ENCODE measurements at regions not wholly inside any gene's neighbourhood (a gene's known extent, or its start where the extent isn't known, plus 50 kb on each side); places are given as distances from the start of the nearest gene placed in this dataset.
"Not testable (repeated sequence)": the region's sequence is repeated elsewhere in the genome, so short reads cannot be mapped to it uniquely, and the experiment has no call there.

DNA sequence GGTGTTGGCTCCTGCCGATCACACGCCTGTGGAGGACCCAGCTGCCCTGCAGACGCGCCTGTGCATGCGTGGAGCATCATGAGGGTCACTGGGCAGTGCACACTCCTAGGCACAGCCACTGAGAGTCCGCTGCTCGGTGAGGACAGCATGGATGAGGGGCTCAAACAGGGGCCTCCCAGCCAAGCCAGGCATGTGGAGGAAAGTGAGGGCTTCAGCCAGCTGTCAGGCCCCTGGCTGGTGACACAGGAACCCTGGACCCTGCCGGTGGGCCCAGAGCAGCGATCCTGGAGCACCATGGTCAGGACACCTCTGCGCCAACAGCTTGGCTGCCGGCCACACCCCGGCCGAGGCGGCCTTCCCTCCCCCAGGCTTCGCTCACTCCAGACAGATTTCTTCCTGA is 171.2 kb downstream of the RTP5 start:
- ATAC-seq (replicated peaks in 1 of 2), result no peak
- peaks cover 6% of the 10 kb centered on the region for H3K27me3 Mint-ChIP-seq (ENCODE audit: low read depth)
- H3K4me3 Mint-ChIP-seq, result no peak overlapping the region
- H3K27ac Mint-ChIP-seq, result no peak overlapping the region
- no peaks in the 10 kb centered on the region for H3K36me3 Mint-ChIP-seq (ENCODE audit: insufficient read depth in 2 of 2)
- H3K9me3 Mint-ChIP-seq, result peaks cover 0 to 2% of the 10 kb centered on the region in 2 donors
- H3K4me1 Mint-ChIP-seq (ENCODE audit: low read depth), result no peaks in the 10 kb centered on the region
- no peak for DNase-seq

DNA sequence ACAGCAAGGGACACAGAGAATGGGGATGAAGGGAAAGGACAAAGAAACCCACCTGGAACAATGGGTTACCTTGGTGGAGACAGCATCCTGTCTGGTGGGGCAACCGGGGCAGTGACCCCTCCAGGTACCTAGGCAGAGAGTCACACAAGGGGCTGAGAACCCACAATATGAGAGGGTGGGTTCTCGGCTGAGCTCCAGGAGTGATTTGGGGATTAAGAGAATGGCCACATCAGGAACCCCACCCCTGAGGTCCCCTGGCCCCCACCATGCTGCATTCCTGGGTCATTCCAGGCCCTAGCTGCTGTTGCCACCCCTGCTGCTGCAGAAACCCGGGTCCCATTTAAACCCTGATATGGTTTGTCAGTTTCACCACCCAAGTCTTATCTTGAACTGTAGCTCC is 172.3 kb downstream of the RTP5 start:
- Mint-ChIP-seq H3K27ac (no peak overlapping the region), H3K4me1 (ENCODE audit: low read depth) (no peaks in the 10 kb centered on the region), H3K9me3 (peaks cover 2 to 3% of the 10 kb centered on the region in 2 donors), H3K36me3 (ENCODE audit: insufficient read depth in 2 of 2) (peaks cover 0 to 3% of the 10 kb centered on the region in 2 donors), H3K4me3 (no peak overlapping the region), H3K27me3 (ENCODE audit: low read depth) (peaks cover 13% of the 10 kb centered on the region)
- ATAC-seq (replicated peaks in 1 of 2) (no peak), DNase-seq (no peak)

DNA sequence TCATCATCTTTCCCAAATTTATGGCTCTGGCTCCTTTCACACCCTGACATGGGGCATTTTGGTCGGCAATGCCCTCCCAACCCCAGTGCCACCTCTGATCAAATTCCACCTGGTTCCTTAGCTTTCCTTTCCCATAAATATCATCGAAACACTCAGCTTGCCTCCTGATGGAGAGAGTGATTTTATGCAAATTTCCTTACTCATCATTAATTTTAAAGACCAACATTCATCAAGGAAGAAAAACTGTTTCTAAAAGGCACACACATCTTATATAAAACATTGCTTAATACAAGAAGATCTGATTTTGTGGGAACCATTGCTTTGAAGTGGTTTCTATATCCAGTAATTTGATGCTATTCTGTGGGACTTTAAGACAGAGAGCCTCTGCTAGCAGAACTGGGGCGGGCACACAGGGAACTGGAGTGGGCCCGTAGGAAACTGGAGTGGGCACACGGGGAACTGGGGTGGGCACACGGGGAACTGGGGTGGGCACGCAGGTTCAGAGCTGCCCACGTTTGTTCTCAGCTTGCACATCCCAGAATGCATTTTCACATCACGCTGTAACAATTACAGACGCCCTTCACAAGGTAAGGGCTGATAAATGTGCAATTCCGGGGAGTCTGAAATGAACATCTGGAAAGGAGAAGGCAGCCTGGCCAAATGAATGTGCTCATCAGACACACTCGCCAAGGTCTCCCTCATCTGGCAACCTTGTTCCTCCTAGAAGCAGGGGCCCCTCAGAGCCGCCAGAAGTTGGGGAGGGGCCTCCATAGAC is 174.2 kb downstream of the RTP5 start:
- no peak for ATAC-seq (replicated peaks in 1 of 2)
- Mint-ChIP-seq H3K36me3 (ENCODE audit: insufficient read depth in 2 of 2) (peaks cover 4 to 7% of the 10 kb centered on the region in 2 donors), H3K27ac (no peak overlapping the region), H3K4me3 (no peak overlapping the region), H3K9me3 (peaks cover 2 to 3% of the 10 kb centered on the region in 2 donors), H3K27me3 (ENCODE audit: low read depth) (peaks cover 20% of the 10 kb centered on the region), H3K4me1 (ENCODE audit: low read depth) (no peaks in the 10 kb centered on the region)
- DNase-seq, result no peak

DNA sequence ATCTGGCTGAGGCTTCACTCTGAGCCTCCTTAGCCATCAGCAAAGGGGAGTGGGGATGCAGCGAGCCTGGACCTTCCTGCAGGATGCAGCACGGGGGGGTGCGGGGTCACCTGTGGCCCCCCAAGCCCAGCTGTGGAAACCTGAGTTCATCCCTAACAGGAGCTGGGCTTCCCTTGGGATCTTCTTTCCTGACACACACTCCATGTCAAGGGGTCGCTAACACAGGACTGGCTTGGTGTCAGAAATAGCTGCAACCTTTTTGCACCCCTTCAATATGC is 174.7 kb downstream of the RTP5 start:
- Mint-ChIP-seq H3K4me1 (ENCODE audit: low read depth) (no peaks in the 10 kb centered on the region), H3K27ac (no peak overlapping the region), H3K36me3 (ENCODE audit: insufficient read depth in 2 of 2) (peaks cover 4 to 7% of the 10 kb centered on the region in 2 donors), H3K9me3 (peaks cover 3% of the 10 kb centered on the region in 2 donors), H3K27me3 (ENCODE audit: low read depth) (peaks cover 20% of the 10 kb centered on the region), H3K4me3 (no peak overlapping the region)
- ATAC-seq (replicated peaks in 1 of 2) (no peak), DNase-seq (no peak)

DNA sequence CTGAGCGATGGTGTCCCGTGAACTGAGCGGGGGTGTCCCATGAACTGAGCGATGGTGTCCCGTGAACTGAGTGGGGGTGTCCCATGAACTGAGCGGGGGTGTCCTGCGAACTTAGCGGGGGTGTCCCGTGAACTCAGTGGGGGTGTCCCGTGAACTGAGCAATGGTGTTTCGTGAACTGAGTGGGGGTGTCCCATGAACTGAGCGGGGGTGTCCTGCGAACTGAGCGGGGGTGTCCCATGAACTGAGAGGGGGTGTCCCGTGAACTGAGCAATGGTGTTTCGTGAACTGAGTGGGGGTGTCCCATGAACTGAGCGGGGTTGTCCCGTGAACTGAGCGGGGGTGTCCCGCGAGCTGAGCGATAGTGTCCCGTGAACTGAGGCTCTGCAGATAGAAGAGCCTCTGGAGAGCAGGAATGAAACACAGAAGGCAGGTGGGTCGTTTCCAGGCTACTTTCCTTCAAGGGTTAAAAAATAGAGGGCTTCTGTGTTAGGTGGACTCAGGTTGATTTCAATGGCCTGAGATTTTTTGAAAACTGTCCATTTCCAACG is 176.1 kb downstream of the RTP5 start:
- DNase-seq, result not testable (repeated sequence)

DNA sequence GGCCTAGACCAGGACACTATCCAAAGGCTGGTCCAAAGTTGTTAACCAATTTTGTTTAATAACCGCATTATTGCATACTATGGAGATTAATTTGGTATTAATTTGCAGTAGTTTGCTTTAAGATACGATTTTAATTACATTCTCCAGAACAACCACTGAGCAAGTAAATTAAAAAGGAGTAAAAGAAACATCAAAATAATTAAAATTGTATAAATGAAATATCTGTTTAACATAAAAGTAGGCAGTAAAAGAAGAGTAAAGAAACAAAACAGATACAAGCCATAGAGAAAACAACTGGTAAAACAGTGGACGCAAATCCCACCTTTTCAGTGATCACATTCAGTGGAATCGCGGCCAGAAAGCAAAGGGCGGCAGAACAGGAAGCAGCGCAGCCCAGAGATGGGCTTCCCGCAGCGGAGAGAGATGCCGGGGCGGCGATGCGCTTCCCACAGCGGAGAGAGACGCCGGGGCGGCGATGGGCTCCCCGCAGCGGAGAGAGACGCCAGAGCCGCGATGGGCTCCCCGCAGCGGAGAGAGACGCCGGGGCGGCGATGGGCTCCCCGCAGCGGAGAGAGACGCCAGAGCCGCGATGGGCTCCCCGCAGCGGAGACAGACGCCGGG is 176.8 kb downstream of the RTP5 start:
- ATAC-seq (replicated peaks in 1 of 2) (no peak), DNase-seq (no peak)
- Mint-ChIP-seq H3K27me3 (ENCODE audit: low read depth) (peaks cover 20% of the 10 kb centered on the region), H3K36me3 (ENCODE audit: insufficient read depth in 2 of 2) (peaks cover 4 to 7% of the 10 kb centered on the region in 2 donors), H3K4me1 (ENCODE audit: low read depth) (no peaks in the 10 kb centered on the region), H3K27ac (no peak overlapping the region), H3K4me3 (no peak overlapping the region), H3K9me3 (peaks cover 3 to 5% of the 10 kb centered on the region in 2 donors)

More for the DNA sequence above, 176.1 kb downstream of the RTP5 start:
- H3K36me3 Mint-ChIP-seq (ENCODE audit: insufficient read depth in 2 of 2); H3K4me3 Mint-ChIP-seq; H3K9me3 Mint-ChIP-seq; H3K27ac Mint-ChIP-seq; H3K4me1 Mint-ChIP-seq (ENCODE audit: low read depth); ATAC-seq (replicated peaks in 1 of 2): not testable (repeated sequence)
- H3K27me3 Mint-ChIP-seq (ENCODE audit: low read depth), result peaks cover 20% of the 10 kb centered on the region

DNA sequence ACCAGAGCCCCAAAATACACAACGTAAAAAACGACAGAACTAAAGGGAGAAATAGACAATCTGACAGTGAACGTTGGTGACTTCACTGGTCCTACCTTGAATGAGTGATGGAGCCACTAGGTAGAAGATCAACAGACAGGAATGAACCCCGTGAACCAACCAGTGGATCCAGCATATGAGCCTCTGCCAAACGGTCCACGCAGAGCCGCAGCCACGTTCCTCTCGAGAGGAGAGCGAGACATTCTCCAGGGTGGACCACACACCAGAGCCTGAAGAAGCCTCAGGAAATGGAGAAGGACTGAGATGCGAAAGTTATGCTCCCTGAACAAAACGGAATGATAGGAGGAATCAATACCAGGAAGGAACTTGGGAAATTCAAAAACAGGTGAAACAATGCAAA is 178.4 kb downstream of the RTP5 start:
- peaks cover 3 to 5% of the 10 kb centered on the region in 2 donors for H3K9me3 Mint-ChIP-seq

DNA sequence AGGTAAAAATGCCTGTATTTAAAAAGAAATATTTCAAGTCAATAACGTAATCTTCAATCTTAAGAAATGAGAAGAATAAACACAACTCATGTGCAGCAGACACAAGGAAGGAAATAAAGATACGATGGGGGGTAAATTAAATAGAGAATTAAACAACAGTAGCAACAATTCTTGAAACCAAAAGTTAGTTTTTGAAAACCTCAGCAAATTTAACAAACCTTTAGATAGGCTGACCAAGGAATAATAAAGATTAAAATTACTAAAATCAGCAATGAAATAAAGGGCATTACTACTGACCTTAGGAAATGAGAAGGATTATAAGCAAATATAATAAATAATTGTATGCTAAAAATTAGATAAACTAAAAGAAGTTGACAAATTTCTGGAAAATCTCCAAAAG is 178.9 kb downstream of the RTP5 start:
- H3K4me3 Mint-ChIP-seq, result no peak overlapping the region
- peaks cover 3 to 5% of the 10 kb centered on the region in 2 donors for H3K9me3 Mint-ChIP-seq
- H3K4me1 Mint-ChIP-seq (ENCODE audit: low read depth), result no peaks in the 10 kb centered on the region
- peaks cover 4 to 7% of the 10 kb centered on the region in 2 donors for H3K36me3 Mint-ChIP-seq (ENCODE audit: insufficient read depth in 2 of 2)
- no peak overlapping the region for H3K27ac Mint-ChIP-seq
- DNase-seq (no peak), ATAC-seq (replicated peaks in 1 of 2) (no peak)
- peaks cover 18% of the 10 kb centered on the region for H3K27me3 Mint-ChIP-seq (ENCODE audit: low read depth)

More for the DNA sequence above, 178.4 kb downstream of the RTP5 start:
- Mint-ChIP-seq H3K27ac (no peak overlapping the region), H3K36me3 (ENCODE audit: insufficient read depth in 2 of 2) (peaks cover 4 to 7% of the 10 kb centered on the region in 2 donors), H3K27me3 (ENCODE audit: low read depth) (peaks cover 20% of the 10 kb centered on the region), H3K4me1 (ENCODE audit: low read depth) (no peaks in the 10 kb centered on the region), H3K4me3 (no peak overlapping the region)
- ATAC-seq (replicated peaks in 1 of 2) (no peak), DNase-seq (no peak)

DNA sequence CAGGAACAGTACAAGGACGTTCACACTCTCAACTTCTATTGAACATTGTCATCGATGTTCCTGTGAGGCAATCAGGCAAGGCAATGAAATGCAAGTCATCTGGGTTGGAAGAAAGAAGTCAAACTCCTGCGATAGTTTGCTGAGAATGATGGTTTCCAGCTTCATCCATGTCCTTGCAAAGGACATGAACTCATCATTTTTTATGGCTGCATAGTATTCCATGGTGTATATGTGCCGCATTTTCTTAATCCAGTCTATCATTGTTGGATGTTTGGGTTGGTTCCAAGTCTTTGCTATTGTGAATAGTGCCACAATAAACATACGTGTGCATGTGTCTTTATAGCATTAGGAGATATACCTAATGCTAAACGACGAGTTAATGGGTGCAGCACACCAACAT is 180.0 kb downstream of the RTP5 start:
- H3K27me3 Mint-ChIP-seq (ENCODE audit: low read depth), result peaks cover 14% of the 10 kb centered on the region
- H3K4me1 Mint-ChIP-seq (ENCODE audit: low read depth); ATAC-seq (replicated peaks in 1 of 2); H3K27ac Mint-ChIP-seq; H3K9me3 Mint-ChIP-seq; DNase-seq; H3K36me3 Mint-ChIP-seq (ENCODE audit: insufficient read depth in 2 of 2); H3K4me3 Mint-ChIP-seq: not testable (repeated sequence)

DNA sequence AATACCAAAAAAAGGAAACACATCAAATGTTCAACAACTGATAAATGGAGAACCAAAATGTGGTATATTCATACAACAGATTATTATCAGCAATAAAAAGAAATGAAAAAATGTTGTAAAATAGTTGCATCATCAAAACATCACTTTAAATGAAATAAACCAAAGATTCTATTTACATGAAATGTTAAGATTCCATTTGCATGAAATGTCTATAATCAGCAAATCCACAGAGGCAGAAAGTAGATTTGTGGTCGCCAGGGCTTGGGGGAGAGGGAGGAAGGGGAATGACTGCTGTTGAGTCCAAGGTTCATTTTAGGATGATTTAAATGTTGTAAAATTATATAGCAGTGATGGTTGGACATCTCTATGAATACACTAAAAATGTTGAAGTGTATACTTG is 181.9 kb downstream of the RTP5 start:
- Mint-ChIP-seq H3K27me3 (ENCODE audit: low read depth) (peaks cover 7% of the 10 kb centered on the region), H3K4me3 (no peak overlapping the region), H3K36me3 (ENCODE audit: insufficient read depth in 2 of 2) (peaks cover 3 to 4% of the 10 kb centered on the region in 2 donors), H3K4me1 (ENCODE audit: low read depth) (no peaks in the 10 kb centered on the region), H3K27ac (no peak overlapping the region), H3K9me3 (peaks cover 0 to 3% of the 10 kb centered on the region in 2 donors)
- DNase-seq, result no peak
- no peak for ATAC-seq (replicated peaks in 1 of 2)

DNA sequence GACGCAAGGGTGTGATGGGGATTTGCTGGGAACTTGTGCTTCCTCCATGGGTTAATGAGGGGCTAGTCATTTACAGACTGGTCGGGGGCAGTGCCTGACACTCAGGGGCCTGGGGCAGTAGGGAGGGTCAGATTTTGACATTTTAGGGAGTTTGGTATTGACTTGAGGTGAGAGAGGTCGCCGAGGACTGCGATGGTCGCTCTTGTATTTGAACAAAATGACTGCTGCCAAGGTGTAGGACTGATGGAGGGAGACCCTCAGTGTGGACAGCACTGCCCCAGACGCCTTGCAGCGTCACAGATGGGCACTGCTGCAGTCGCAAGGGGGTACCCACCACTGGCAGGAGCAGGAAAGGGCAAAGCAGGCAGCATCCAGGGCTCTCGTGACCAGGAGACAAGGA is 182.9 kb downstream of the RTP5 start:
- Mint-ChIP-seq H3K27me3 (ENCODE audit: low read depth) (peaks cover 15% of the 10 kb centered on the region), H3K27ac (no peak overlapping the region), H3K4me3 (no peak overlapping the region), H3K4me1 (ENCODE audit: low read depth) (no peaks in the 10 kb centered on the region), H3K36me3 (ENCODE audit: insufficient read depth in 2 of 2) (peaks cover 3 to 4% of the 10 kb centered on the region in 2 donors), H3K9me3 (peaks cover 0 to 3% of the 10 kb centered on the region in 2 donors)
- ATAC-seq (replicated peaks in 1 of 2) (no peak), DNase-seq (no peak)

DNA sequence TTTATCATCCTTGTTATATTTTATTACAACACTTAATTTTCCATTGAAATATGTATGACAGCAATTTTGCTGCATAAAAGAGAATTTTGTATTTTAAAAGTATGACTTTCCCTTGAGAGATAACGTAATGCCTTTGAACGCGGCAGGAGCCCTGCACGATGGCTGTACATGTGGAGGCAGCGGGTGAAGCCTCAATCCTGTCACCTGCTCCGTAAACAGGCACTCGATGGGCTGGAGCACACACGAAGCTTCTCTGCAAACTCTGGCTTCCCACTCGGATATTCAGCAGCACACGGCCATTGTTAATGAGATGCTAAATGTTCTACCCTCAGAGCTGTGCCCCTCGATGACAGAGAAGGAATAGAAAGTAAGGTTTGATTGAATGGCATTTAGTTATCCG is 184.4 kb downstream of the RTP5 start:
- Mint-ChIP-seq H3K9me3 (peaks cover 0 to 2% of the 10 kb centered on the region in 2 donors), H3K36me3 (ENCODE audit: insufficient read depth in 2 of 2) (no peaks in the 10 kb centered on the region), H3K27ac (no peak overlapping the region), H3K4me3 (no peak overlapping the region), H3K27me3 (ENCODE audit: low read depth) (peaks cover 11% of the 10 kb centered on the region), H3K4me1 (ENCODE audit: low read depth) (no peaks in the 10 kb centered on the region)
- DNase-seq, result no peak
- ATAC-seq (replicated peaks in 1 of 2), result no peak

DNA sequence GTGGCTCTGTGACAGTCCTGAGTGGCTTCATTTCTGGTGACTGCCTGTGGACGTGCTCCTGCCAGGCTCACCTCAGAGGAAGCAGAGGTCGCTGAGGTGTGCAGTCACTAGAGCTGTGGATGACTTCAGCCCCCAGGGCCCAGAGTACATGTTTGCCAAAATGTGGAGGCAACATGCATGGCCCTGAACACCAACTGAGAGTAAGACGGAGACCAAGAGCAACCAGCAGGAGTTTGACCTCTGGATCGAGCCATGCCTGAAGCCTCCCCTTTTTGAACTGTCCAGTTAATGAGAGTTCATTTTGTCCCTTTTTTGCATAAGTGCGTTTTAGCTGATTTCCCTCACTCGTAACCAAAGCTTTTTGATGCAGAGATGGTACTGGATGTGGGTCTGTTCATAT is 184.9 kb downstream of the RTP5 start:
- Mint-ChIP-seq H3K36me3 (ENCODE audit: insufficient read depth in 2 of 2) (no peaks in the 10 kb centered on the region), H3K4me1 (ENCODE audit: low read depth) (no peaks in the 10 kb centered on the region), H3K27ac (no peak overlapping the region), H3K27me3 (ENCODE audit: low read depth) (peaks cover 11% of the 10 kb centered on the region), H3K4me3 (no peak overlapping the region), H3K9me3 (peaks cover 0 to under 1% of the 10 kb centered on the region in 2 donors)
- DNase-seq (no peak), ATAC-seq (replicated peaks in 1 of 2) (no peak)
